ENCODE measurements at regions not wholly inside any gene's neighbourhood (a gene's known extent, or its start where the extent isn't known, plus 50 kb on each side); places are given as distances from the start of the nearest gene placed in this dataset.

GRCh38 chr5:37966291-37966690 is 126.5 kb upstream of the GDNF start:
- H3K9me2 ChIP-seq (ENCODE audit: insufficient read depth): no peaks in the 10 kb centered on the region
- H3K36me3 ChIP-seq (ENCODE audit: low read depth): no peaks in the 10 kb centered on the region
- H4K20me1 ChIP-seq (ENCODE audit: insufficient read depth): no peaks in the 10 kb centered on the region
- no TSS peak for BruUV-seq (replicated peaks)
- H3K79me2 ChIP-seq (ENCODE audit: low read depth): no peaks in the 10 kb centered on the region
- TF ChIP-seq CTCF (conservative IDR thresholded peaks at IDR 0.05) (no peak), EZH2 (IDR thresholded peaks at IDR 0.05; ENCODE audit: low read depth) (no peak)
- intact Hi-C loops (cut with micrococcal nuclease; ENCODE audit: unreplicated experiment): no loop called here
- H3K4me2 ChIP-seq: no peak overlapping the region
- H3K4me3 ChIP-seq: no peak overlapping the region
- no peaks in the 10 kb centered on the region for H3K27me3 ChIP-seq (ENCODE audit: insufficient read depth, low read depth)
- POLR2A ChIA-PET (ENCODE audit: unreplicated experiment): no interaction called here
- no peak overlapping the region for H2AFZ ChIP-seq
- H3K4me1 ChIP-seq (replicated peaks; ENCODE audit: insufficient read depth): no peaks in the 10 kb centered on the region
- no peaks in the 10 kb centered on the region for H3F3A ChIP-seq (ENCODE audit: insufficient read depth, low read depth)
- H3K9me3 ChIP-seq (ENCODE audit: insufficient read depth, low read depth): no peaks in the 10 kb centered on the region
- DNase-seq: no peak
- CTCF ChIA-PET: interaction anchor here (0.6 kb wide), 1 partner anchor 433 kb away, joined by 3 read pairs; no protein-coding TSS in a partner anchor
- H3K27ac ChIP-seq: no peak overlapping the region

GRCh38 chr5:37962389-37962788 is 122.5 kb upstream of the GDNF start:
- no peak overlapping the region for H3K4me2 ChIP-seq
- no peak overlapping the region for H3K27ac ChIP-seq
- no peaks in the 10 kb centered on the region for H3K27me3 ChIP-seq (ENCODE audit: insufficient read depth, low read depth)
- no peak overlapping the region for H3K4me3 ChIP-seq
- POLR2A ChIA-PET (ENCODE audit: unreplicated experiment): no interaction called here
- peaks cover 21% of the 10 kb centered on the region for H3K9me3 ChIP-seq (ENCODE audit: insufficient read depth, low read depth)
- intact Hi-C loops (cut with micrococcal nuclease; ENCODE audit: unreplicated experiment): no loop called here
- no peaks in the 10 kb centered on the region for H3F3A ChIP-seq (ENCODE audit: insufficient read depth, low read depth)
- H3K79me2 ChIP-seq (ENCODE audit: low read depth): no peaks in the 10 kb centered on the region
- no peaks in the 10 kb centered on the region for H3K4me1 ChIP-seq (replicated peaks; ENCODE audit: insufficient read depth)
- BruUV-seq (replicated peaks): no TSS peak
- no peak overlapping the region for H2AFZ ChIP-seq
- no peaks in the 10 kb centered on the region for H4K20me1 ChIP-seq (ENCODE audit: insufficient read depth)
- CTCF ChIA-PET: no interaction called here
- TF ChIP-seq EZH2 (IDR thresholded peaks at IDR 0.05; ENCODE audit: low read depth) (no peak), CTCF (conservative IDR thresholded peaks at IDR 0.05) (no peak)
- H3K36me3 ChIP-seq (ENCODE audit: low read depth): no peaks in the 10 kb centered on the region
- DNase-seq: no peak
- no peaks in the 10 kb centered on the region; the same call in 1 of the 2 replicates for H3K9me2 ChIP-seq (ENCODE audit: insufficient read depth)

GRCh38 chr5:37957218-37957617 is 117.4 kb upstream of the GDNF start:
- no peak for TF ChIP-seq CTCF (conservative IDR thresholded peaks at IDR 0.05)
- TF ChIP-seq EZH2 (IDR thresholded peaks at IDR 0.05; ENCODE audit: low read depth): no peak
- ChIA-PET CTCF (no interaction called here), POLR2A (ENCODE audit: unreplicated experiment) (no interaction called here)
- Histone ChIP-seq H3K9me3 (ENCODE audit: insufficient read depth, low read depth) (peaks cover 24% of the 10 kb centered on the region), H3K4me2 (no peak overlapping the region), H3K79me2 (ENCODE audit: low read depth) (no peaks in the 10 kb centered on the region), H3K27ac (no peak overlapping the region), H2AFZ (no peak overlapping the region), H3K4me3 (no peak overlapping the region), H4K20me1 (ENCODE audit: insufficient read depth) (no peaks in the 10 kb centered on the region), H3K9me2 (ENCODE audit: insufficient read depth) (no peaks in the 10 kb centered on the region; the same call in 1 of the 2 replicates), H3K36me3 (ENCODE audit: low read depth) (no peaks in the 10 kb centered on the region), H3K27me3 (ENCODE audit: insufficient read depth, low read depth) (no peaks in the 10 kb centered on the region), H3F3A (ENCODE audit: insufficient read depth, low read depth) (no peaks in the 10 kb centered on the region), H3K4me1 (replicated peaks; ENCODE audit: insufficient read depth) (no peaks in the 10 kb centered on the region)
- no peak for DNase-seq
- intact Hi-C loops (cut with micrococcal nuclease; ENCODE audit: unreplicated experiment): no loop called here
- BruUV-seq (replicated peaks): no TSS peak

All from PC-9 (cell line).